CD4-positive, alpha-beta T cell treated with Interleukin-1 beta for 1 hour (primary cell): ENCODE measurements at regions not wholly inside any gene's neighbourhood (a gene's known extent, or its start where the extent isn't known, plus 50 kb on each side); places are given as distances from the start of the nearest gene placed in this dataset.
"Not testable (repeated sequence)": the region's sequence is repeated elsewhere in the genome, so short reads cannot be mapped to it uniquely, and the experiment has no call there.

ENCODE experiments used
- DNase-seq, 2 donors: peaks; one replicate each; pipeline ENCODE4 v3.0.0-alpha.2; 2020 to 2022

DNA sequence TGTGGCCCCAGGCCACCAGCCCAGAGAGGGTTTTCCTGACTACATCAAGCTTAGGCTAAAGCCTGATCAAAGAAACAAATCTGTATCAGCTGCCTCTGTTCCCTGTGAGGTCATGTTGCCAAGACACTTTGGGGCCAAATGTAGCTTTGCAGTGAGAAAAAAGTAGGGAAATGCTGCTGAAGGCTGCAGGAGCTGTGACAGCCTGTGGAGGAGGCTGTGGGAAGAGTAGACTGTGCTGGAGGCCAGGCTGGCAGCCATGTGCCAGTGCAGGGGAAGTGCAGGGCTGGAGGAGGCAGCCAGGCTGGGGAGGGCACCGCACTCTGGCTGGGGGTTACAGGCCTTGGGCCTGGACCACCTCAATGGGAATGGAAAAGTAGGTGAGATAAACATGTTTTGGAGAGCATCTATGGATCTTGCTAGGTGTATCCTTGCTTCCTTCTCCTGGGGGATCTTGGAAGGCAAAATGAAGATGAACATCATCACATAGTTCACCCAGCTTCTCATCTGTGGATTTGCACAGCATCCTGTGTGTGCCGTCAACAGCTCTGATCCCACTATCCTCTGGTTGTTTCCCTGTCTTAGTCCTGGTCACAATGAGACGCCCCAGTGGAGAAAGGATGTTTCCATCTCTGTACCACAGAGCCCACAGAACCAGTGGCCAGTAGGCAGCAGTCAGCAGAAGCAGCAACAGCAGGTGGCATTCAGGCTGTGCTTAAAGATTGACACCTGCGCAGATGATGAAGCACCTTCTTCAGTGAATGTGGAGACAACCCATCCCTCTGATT, 103.8 kb upstream of the COPS8 start:
- DNase-seq: no peak

DNA sequence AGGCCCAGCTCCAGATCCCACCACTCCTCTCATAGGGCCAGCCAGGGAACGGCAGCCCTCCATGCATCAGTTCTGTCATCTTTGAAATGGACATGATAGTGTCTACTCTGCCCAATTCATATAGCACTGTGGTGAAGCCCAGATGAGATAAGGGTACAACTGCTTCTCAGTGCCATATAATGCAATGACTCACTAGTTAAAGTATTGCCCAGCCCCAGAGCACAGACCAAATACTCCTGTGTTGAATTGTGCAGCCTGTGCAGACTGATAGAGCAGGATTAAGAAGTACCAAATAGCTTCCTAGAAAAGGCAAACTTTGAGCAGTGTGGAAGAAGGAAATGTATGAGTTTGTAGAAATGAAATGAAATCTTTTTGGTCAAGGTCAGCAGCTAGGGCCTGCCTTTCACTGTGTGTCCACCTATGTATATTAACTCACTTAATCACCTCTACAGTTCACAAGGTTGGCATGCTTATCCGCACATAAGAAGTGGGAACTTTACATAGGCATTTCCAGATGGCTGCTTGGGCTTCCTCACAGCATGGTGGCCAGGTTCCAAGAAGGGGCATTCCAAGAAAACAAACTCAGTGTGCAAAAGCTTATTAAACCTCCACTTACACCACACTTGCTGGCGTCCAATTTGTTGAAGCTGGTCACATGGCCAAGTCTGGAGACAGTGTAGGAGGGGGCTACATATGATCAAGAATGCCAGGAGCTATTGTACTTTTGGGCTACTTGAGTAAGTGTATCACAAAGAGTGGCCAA, 102.8 kb upstream of the COPS8 start:
- no peak for DNase-seq

DNA sequence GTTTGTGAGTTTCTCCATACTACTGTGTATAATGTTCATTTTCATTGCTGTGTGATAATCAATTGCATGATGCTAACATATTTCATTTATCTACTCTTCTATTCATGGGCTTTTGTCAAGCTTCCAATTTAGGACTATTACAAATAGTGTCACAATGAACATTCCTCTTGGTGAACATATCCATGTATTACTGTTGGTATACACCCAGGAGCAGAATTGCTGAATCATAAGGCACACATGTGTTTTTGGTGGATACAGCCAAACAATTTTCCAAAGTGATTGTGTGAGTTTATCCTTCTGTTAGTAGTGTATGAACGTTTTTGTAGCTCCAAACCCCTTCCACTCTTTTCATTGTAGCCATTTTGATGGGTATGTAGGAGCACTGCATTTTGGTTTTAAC, 101.6 kb upstream of the COPS8 start:
- DNase-seq: no peak

DNA sequence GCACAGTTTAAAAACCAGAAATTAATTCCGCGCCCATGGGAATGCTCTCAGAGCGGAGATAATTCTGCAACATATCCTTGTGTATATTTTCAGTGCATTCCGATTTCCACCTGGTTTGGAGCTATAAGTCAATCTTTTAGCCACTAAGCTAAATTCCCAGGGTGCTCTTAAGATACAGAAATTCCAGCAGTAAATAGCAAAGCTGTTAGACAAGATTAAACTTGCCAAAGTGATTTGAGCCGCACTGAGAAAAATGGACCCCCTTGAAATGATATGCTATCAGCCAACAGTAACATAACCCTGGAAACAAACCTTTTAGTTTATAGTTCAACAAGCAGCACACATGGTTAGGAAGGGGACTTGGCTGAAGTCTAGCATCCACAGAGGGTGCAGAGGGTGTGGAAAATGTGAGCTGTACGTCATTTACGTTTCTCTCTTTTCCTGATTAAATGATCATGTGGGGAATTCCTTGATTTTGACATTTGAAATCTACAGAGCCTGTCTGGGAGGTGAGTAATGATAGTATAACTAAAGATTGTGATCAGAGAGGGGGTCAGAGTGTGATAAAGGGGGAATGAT, 99.8 kb upstream of the COPS8 start:
- DNase-seq: no peak

DNA sequence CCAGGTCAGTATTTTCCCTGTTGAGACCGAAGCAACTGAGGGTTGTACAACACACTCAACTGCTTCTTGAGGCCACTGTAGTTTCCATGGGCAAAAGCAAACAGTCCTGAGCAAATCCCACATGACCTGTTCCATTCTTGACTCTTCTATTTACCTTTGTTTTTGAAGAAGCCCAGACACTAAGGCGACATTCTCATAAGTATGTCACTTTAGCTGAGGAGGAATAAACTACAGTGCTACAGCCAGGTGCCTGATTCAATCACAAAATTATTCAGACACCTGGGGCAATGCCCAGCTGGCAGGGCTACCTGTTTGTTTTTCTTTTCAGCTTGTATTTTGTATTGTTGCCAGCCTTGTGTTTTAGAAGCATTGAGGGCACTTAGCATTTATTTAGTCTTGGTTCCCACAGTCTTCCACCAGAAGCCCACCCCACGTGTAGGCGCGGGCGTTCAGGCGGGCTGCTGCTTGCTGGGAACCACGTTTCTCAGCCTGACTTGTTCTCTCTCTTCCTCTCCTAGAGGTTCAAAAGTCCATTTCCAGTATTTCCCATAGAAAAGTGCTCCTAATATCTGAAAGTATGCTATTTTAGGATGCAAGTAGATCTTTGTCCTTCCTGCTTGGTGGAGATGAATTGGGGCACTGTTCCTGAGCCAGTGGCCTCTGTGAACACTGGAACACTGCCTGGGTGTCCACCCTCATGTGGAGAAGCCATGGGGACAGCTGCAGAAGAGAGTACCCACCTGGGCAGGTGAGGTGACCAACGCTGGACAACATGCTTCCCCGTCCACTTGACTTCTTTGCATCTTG, 99.0 kb upstream of the COPS8 start:
- no peak for DNase-seq

DNA sequence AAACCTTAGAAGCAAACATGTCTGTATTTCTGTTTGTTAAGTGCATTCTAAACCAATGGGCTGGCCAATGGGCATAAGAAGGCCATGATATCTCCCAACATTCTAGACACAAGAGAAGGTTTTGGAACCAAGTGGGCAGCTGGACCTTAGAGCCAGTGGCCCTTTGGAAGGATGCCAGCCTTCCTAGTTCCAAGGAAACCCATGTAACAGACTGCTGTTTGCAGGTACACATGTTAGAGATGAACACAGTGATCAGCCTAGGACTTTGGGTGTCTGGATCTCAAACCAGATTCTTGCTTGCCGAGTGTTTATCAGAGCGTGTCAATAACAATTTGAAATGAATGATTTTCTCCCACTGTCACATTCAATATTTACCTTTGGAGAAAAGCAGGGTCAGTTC, 97.5 kb upstream of the COPS8 start:
- no peak for DNase-seq

DNA sequence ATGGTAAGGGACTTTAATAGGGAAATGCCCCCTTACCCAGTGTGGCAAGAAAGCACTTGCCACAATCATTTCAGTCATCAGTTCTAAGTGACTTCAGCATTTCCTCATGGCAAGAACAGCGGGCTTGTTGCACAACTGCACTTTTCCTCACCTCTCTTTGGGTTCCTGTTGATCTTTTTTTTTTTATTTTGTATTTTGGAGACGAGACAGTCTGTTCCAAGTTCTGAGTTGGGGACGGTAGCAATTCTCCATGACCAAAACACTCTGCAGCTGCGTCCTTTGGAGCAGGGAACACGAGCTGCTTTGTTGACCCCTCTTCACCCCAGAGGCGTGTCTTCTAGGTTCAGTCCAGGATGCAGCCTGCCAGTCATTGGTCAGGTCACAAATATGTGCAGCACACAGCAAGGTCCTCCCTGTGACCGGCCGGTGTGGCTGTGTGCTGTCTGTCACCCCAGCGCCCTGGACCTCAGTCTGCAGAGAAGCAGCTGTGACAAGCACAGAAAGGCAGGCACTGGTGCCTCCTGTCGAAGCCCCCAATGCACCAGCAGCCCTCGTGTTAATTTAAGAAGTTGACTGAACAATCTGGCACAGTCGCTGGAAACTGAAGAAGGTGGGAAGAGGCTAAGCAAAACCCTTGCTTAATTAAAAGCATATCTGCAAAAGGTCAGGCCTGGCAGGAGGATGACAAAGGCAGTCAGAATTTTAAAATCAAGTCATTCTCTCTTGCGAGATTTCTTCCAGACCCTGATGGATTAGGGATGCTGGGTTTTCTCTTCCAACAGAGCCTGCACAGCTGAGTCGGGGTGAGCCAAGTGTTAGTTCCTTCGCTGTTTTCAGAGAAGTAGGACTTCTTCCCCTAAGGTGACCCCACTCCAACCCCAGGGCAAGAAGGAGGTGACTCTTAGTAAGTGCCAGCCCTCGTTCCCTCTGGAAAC, 96.7 kb upstream of the COPS8 start:
- DNase-seq: no peak

DNA sequence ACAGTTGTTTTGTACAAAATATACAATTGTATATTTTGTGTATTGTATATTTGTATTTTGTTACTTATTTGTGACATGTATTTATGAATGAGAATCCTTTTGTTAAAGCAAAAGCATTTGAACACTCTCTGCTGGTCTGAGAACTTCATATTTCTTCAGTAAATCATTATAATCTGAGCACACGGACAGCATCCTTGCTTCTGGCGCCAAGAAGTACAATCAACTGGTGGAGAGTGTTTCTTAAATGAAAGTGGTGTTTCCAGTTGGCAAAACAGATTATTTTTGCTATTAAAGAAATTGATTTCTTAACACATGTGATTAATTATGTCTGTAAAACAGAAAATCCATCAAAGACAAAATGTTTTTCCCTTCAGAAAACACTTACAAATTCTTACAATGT, 95.1 kb upstream of the COPS8 start:
- DNase-seq: no peak

DNA sequence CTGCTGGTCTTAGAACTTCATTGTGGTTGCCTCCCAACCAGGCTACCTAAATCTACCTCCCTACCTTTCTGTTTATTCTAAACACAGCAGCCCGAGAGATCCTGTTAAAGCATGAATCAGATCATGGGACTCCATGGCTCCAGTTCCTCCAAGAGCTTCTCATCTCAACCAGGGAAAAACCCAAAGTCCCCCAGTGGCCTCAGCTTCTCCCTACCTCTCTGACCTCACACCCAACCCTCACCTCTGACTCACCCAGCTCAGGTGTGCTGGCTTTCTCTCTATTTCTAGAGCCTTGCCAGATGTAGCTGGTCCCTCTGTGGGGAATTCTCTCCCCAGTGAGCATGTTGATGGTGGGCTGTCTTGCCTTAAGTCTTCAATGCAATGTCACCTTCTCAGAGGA, 93.8 kb upstream of the COPS8 start:
- no peak for DNase-seq

DNA sequence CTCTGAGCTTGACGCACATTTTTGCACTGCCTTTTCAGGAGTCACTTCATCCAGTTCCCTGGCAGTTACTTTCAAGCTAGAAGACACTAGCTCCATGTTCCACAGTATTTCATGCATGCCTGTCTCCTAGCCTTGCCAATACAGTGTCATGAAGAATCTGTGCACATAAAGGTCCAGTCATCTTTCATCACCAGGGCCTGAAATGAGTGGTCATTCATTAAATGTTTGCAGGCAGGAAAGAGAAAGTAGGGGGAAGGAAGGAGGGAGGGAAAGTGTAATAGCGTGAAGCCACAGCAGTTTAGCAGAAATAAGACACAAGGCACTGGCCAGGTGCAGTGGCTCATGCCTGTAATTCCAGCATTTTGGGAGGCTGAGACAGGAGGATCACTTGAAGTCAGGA, 92.4 kb upstream of the COPS8 start:
- no peak for DNase-seq

DNA sequence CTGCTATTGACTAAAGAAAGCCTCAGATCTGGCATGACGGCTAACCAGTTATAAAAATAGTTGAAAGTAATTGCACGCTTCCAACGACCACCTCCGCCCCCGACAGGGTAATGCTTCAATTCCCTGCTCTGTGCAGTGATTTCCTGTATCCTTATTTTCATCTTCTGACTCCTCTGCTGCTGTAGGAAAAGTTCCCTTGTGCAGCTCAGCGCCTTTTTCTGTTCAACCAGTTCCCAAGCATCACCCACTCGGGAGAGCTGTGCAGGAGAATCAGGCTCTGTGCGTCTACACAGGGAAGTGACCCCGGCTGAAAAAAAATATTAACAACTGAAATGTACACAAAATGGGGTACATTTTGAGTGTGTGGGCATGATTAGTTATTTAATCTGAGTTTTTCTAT, 91.3 kb upstream of the COPS8 start:
- DNase-seq: no peak

DNA sequence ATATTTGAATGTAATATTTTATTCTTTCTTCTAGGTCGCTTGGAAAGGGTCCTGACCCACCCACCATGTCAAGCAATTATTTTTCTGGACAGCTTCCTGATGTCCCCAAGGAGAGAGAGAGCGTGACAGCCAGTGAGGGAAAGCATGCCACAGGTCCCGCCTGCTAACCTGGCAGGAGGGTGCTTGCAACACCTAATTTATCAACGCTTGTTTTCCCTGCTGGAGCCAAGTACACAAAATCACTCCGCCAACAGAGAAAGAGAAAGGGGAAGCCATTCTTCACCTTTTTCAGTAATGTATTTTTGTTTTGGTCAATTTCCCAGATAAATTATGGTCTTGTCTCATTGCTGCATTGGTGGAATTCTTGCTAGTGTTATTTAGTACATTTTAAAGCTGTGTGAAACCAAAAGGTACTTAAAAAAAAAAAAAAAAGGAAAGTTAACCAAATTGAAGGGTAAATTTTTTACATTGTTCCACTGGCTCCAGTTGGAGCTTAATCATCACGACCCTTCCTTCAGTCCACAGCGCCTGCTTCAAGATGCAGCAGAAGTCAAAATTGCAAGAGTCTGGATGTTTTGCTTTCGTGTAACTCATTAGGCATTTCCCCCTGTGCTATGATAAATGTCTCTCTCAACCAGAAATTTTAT, 88.5 kb upstream of the COPS8 start:
- DNase-seq: no peak

DNA sequence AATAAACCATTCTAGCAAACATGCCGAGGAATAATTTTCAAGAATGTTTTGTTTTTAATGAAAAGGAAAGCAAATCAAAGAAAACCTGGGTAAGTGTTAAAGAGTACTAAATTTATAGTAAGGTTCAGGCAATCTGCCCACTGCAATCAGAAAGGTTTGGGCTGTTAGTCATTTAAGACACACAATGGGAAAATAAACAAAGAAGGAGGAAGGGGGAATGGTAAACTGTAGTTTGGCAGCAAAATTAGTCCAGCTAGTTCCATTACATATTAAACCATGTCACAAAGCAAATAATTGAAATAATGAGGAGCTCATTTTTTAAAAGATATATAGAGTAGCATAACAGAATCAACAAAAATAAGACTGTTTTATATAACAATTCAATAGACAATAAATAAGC, 87.5 kb upstream of the COPS8 start:
- no peak for DNase-seq

DNA sequence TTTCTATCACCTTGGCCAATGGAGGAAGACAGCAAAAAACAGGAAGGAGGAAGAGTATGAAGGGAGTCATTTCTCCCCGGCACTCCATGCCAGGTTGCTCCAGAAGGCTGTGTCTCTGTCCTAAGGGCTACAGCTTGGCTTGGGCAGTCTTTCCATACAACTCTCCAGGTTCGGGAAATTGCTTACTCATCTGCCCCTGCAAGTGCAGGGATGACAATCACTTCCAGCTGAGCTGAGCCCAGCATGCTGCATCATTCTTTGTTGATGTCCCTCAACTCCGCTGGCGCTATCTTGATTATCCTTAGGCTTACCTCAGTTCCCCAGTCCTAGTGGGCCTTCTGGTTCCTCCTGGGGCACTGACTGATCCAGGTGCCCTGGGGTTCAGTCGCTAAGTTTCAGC, 86.9 kb upstream of the COPS8 start:
- DNase-seq: no peak

DNA sequence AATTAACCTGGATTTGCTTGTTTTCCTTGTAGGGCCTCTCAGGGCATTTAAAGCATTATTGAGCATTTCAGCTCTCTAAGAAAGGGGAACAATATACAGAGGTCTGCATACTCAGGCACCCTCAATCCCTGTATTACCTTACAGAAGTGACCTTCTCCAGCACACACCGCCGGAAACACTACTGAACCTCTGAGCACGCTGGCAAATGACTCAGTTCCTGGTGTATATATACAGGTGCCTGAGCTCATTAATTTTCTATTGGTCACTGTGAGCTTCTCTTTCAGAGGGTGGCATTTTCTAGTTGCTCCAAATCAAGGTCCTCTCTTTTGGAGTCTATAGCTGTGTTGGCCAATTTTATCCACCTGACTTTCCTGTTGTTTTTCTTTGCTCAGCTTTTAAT, 85.2 kb upstream of the COPS8 start:
- no peak for DNase-seq

DNA sequence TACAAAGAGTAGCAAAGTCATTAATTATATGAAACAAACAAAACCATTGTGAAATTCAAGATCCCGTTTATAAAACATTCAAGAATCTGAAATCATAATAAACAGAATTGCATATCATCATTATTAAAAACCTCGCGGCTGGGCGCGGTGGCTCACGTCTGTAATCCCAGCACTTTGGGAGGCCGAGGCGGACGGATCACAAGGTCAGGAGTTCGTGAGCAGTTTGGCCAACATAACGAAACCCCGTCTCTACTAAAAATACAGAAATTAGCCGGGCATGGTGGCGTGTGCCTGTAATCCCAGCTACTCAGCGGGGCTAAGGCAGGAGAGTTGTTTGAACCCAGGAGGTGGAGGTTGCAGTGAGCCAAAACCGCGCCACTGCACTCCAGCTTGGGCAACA, 80.3 kb upstream of the COPS8 start:
- DNase-seq: not testable (repeated sequence)

DNA sequence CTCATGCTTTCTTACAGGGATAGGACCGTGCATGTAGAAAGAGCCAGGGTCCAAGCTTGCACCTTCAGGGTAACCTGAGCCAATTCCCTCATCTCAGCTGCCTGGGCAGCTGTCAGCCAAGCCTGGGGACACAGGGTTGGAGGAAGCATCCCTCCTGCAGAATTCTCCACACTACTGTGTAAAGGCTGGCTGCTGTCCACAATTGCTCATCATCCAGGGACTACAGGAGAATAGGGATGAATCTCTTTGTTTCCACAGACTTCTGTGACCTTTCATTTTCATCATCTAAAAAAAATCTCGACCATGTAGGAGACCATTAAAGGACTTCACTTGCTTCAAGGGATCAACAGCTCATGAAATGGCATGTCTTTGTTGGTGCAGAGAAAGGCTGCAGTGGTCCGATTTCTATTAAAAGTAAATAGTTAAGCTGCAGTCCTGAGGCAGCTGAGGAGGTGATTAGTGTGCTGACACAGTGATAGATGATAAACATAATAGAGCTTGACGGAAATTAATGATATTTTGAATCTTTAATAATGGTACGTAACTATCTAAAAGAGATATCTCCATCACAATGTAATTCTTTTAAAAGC, 74.4 kb upstream of the COPS8 start:
- DNase-seq: no peak

DNA sequence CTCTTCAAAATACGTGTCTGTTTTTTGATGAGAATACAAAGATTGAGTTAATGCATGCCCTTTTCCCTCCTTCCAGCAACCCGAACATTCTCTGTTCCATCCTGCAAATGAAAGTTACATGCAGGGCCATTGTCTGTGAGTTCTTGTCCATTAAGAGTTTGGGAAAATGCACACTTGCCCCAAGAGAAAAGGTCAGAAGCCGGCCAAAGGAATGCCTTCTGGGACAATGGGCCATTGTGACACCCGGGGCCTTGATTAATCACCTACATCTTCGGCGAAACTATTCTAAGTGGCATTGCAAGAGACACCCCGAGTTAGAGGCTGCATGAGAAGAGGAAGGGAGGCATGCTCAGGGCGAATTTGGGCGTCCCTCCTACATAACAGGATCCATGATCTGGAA, 73.7 kb upstream of the COPS8 start:
- DNase-seq: no peak

DNA sequence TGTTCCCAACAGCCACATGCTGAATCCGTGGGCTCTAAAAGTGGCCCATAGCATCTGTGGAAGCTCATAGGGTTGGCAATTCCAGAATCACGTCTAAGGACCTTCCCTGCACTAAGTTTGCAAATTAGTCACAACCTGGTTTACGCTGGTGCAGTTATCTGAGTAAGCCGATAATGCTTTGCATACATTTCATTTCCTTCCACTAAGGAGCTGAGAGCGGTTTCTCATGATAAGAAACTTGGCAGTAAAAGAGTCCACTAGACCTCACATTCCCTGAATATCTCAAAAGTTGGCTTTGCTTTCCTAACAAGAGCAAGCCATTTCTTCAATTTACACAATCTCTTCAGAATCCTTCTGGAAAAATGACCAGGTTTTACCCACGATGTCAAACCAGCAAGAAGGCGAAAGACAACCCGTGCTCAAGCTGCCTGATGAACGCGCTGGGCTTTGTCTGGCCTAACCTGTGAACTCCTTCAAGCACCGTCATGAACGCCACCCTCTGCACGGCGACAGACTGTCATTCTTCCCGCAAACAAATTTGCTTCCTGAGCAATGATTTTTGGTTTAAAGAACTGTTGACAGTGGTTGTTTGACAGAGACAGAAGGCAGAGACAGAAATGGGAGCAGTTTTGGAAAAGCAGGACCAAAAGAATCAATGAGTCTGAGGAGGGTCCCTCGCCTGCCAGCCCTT, 73.0 kb upstream of the COPS8 start:
- no peak for DNase-seq

DNA sequence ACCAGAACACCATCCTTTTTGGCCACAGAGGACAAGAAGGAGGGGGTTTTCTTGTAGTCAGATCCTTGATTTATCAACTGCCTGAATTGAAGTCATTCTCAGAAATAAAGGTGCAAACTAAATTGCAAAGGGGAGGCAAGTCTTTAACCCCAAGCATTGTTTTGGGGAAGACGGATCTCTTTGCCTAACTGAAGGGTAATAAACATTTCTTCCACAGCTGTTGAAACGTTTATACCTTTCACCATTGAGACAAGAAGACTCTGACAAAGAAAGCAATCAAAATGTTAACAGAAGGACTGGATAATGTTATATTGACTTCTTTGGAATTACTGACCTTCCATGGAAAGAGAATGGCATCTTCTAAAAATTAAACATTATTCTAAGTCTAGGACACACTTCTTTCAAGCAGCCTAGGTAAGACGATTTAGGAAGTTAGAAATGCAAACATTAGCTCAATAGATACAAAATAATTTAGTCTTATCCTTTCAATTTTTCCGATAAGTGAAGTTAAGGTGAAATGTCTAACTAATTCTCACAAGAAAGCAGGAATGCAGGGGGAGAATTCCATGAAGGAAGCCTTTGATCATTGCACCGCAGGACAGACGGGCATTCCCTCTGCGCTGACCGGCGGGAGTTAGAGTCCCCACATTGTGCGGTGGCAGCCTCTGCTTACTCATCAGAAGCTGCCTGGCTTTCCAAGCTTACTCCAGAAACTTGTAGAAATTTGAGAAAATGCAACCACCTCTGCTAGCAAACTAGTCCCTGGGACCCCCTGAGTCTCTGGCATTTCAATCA, 69.4 kb upstream of the COPS8 start:
- DNase-seq: no peak
